ENCODE measurements at regions not wholly inside any gene's neighbourhood (a gene's known extent, or its start where the extent isn't known, plus 50 kb on each side); places are given as distances from the start of the nearest gene placed in this dataset.

GRCh38 chr3:159798951-159799350 lies 189.7 kb upstream of the IL12A start:
- TF ChIP-seq POLR2A (IDR thresholded peaks at IDR 0.05; ENCODE audit: low read depth, low read length): no peak
- no peak for TF ChIP-seq POLR2AphosphoS5 (IDR thresholded peaks at IDR 0.05; ENCODE audit: low read depth, low read length)
- TF ChIP-seq TAF1 (IDR thresholded peaks at IDR 0.05; ENCODE audit: borderline replicate concordance, low read depth, low read length): no peak

Data from GM12892 (cell line).